ENCODE measurements at regions not wholly inside any gene's neighbourhood (a gene's known extent, or its start where the extent isn't known, plus 50 kb on each side); places are given as distances from the start of the nearest gene placed in this dataset.
"Not testable (repeated sequence)": the region's sequence is repeated elsewhere in the genome, so short reads cannot be mapped to it uniquely, and the experiment has no call there.

GRCh38 chr18:22828171-22828570 is 105.0 kb upstream of the RBBP8 start:
- DNase-seq, result peak in 1 of 4 experiments; percentile 10

- DNase-seq, result not testable (repeated sequence)
These were observed 104.5 kb upstream of the RBBP8 start for GRCh38 chr18:22828583-22828982.

DNA sequence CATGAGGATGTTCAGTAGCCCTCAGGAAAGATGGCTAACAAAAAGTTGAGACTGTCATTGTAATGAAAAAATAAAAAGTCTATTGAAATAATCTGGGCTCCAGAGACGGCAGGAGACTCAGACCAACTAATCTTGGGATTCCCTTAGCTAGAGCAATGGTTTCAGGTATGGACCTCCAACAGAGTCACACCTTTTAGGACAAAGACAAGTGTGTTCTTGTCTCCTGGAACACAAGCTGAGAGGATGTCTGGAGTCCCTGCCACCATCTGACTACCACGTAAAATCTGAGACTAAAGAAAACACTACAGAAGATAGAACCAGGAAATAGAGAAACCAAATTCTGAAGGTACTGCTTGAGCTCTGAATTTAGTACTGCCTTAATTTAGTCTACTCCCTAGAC is 103.3 kb upstream of the RBBP8 start:
- no peak for DNase-seq

DNA sequence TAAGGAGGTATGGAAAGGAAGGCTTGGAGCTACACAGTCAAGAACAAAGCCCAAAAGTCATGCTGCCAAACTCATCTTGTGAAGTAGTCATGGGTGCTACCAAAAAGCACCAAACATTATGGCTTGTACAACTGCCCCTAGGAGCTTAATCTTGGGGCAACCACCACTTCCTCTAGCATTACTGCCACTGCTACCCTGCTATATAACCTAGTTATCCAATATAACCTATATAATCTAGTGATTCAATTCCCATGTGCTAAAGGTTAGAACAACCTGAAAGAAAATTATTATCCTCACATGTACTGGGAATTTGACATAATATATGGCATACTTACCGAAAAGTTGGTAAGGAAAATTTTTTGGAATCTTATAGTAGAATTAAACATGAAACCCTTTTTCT is 102.6 kb upstream of the RBBP8 start:
- DNase-seq, result no peak

- peak; percentile 56 to 81 (median 65) for DNase-seq
These were observed 101.7 kb upstream of the RBBP8 start for GRCh38 chr18:22831441-22831904.

DNA sequence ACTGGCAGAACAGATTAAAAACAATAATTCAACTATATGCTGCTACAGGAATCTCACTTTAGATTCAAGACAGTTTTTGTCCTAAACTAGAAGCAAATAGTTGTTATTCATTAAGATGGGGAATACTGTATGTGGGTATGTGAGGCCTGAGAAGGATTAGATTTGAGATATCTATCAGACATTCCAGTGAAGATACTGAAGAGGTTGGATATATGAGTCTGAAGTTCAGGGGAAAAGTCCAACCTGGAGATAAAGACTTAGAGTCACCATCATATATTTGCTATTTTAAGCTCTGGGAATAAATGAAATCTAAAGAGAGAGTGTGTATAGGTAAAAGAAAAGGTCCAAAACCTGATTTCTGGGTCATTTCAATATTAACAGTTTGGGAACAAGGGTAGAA is 96.2 kb upstream of the RBBP8 start:
- DNase-seq, result no peak

- no peak for DNase-seq
These were observed 94.9 kb upstream of the RBBP8 start for GRCh38 chr18:22838221-22838620.

- no peak for DNase-seq
These were observed 94.4 kb upstream of the RBBP8 start for GRCh38 chr18:22838639-22839277.

- DNase-seq, result no peak
These were observed 93.7 kb upstream of the RBBP8 start for GRCh38 chr18:22839340-22839821.

GRCh38 chr18:22840606-22841144 is 92.5 kb upstream of the RBBP8 start:
- no peak for DNase-seq

DNA sequence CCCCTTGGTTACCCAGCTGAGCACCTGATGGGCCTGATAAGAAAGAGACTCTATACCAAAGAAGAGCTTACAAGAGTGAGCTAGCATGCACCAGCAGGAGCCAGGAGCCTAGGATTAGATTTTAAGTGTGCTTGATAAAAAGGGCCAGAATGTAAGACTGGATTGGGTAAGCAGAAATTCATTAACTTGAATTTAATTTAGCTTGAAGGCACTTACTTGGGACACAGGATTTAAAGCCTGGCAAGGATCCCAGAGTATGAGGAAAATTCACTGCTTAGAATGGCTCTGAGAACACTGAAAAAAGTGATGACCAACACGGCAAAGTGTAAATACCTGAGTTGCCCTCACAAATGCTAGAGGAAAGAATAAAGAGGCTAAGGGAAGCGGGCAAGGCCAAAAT is 91.3 kb upstream of the RBBP8 start:
- no peak for DNase-seq

DNA sequence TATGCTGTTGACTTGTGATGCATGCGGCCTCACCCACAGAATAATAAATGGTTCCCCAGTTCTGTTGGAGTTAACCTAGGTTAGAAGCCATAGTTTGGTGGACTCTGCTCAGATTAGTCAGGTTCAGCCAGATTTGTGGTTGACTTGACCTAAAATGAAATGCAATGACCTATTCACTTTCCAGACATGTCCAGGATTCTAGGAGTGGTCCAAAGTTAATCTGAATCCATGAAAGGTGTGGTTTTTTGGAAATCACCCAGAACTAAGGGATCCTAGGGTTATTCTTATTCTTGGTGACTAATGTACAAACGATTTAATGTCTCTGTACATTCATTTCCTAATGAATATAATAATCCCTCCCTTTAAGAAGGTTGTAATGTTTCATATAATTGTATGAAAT is 88.9 kb upstream of the RBBP8 start:
- DNase-seq, result no peak

DNA sequence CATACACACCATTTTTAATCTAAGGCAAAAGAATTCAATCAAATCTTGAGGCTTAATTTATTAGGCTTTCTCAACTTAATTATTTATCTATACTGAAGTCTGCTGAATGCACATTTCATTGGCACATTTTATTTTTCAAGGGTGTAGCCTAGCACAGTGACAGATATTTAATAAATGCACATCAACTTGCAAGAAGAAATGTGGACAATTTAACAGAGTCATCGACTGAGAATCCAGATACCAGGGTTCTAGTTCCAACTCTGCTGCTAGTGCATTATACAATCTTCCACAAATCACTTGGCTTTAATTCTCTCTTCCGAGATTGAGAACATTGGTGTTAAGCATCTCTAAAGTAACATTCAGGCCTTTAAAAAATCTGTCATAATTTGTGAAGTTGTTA is 88.5 kb upstream of the RBBP8 start:
- no peak for DNase-seq

- peak in 2 of 4 experiments; percentile 16 to 27 for DNase-seq
These were observed 86.9 kb upstream of the RBBP8 start for GRCh38 chr18:22846088-22846683.

DNA sequence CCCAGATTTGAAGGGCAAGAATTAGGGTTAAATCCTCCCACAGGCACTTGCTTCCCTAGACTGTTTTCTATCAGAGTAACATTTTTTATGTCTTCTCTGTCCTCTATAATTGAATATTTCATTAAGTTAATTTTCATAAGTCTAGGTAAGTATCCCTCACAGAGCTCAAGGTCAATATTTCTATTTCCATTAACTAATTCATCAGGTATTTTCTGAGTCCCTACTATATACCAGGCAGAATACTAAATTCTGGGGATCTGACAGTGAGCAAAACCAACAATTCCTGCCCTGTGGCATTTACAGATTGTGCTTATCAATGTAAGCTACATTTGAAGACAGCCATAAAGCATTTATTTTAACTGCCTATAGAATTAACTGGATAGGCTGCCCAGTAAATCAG is 86.4 kb upstream of the RBBP8 start:
- no peak for DNase-seq

DNA sequence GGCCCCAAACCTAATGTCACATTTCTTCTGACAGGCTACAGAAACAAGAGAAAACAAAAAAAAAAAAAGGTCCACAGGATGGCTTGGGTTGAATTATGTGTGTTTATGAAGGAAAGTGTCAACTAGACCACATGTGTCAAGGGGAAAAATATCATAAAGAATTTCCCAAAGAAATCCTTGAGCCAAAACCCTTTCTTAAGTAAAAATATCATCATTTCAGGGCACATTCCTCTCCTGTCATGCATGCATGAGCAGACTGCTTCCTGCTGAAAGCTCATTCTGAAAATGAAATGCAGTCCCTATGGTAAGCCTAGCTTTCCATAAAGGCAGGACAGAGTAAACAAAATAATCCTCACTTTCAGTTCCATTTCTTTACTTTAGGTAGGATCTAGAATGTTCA is 85.7 kb upstream of the RBBP8 start:
- DNase-seq, result no peak

- DNase-seq, result no peak
These were observed 85.2 kb upstream of the RBBP8 start for GRCh38 chr18:22847867-22848451.

GRCh38 chr18:22848615-22849014 is 84.5 kb upstream of the RBBP8 start:
- DNase-seq, result peak in 1 of 4 experiments; percentile 3

DNA sequence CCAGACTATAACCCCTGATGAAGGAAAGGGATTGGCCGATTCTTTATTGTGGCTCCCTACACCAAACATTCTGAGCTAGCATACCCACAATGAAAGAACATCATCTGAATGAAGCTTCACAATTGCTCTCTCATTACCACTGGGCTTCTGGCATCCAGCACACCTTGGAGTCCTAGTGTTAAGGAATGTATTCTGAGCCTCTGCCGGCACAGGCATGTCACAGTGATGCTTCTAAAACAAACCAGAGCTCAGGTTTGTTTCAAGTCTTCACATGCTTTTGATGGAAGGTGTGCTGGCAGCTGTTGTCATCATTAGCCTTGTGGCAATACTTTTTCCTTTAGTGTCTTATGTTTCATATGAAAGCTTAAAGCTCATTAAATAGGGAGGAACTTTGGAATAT is 76.3 kb upstream of the RBBP8 start:
- DNase-seq, result no peak

- DNase-seq, result no peak
These were observed 75.0 kb upstream of the RBBP8 start for GRCh38 chr18:22858121-22858520.

DNA sequence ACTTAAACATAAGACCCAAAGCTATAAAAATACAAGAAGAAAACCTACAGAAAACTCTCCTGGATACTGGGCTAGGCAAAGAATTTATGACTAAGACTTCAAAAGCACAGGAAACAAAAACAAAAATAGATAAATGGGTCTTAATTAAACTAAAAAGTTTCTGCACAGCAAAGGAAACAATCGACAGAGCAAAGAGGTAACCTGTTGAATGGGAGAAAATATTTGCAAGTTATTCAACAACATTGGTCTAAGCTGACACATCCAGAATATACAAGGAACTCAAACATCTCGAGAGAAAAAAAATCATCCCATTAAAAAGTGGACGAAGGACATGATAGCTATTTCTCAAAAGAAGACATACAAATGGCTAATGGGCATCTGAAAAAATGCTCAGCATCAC is 72.3 kb upstream of the RBBP8 start:
- DNase-seq, result no peak

- DNase-seq, result no peak
These were observed 67.6 kb upstream of the RBBP8 start for GRCh38 chr18:22865354-22866116.

GRCh38 chr18:22868831-22869230 is 64.3 kb upstream of the RBBP8 start:
- DNase-seq, result no peak
